HG02981 (cell line): ENCODE measurements at regions not wholly inside any gene's neighbourhood (a gene's known extent, or its start where the extent isn't known, plus 50 kb on each side); places are given as distances from the start of the nearest gene placed in this dataset.

Experiments
- ATAC-seq: cut with Tn5 transposase; IDR thresholded peaks from one replicate; pipeline ENCODE4 v1.9.1; 2021; ENCODE audit warnings: mild to moderate bottlenecking, moderate library complexity; ENCODE audit not compliant: unreplicated experiment

GRCh38 chr3:181660337-181660736 is 51.4 kb upstream of the SOX2 start:
- ATAC-seq, result no peak

GRCh38 chr3:181637456-181637855 is 74.3 kb upstream of the SOX2 start:
- ATAC-seq, result no peak

GRCh38 chr3:181637056-181637455 is 74.7 kb upstream of the SOX2 start:
- ATAC-seq, result no peak

- no peak for ATAC-seq
Observed at GRCh38 chr3:181635141-181635540, 76.6 kb upstream of the SOX2 start.

GRCh38 chr3:181633556-181633955 is 78.2 kb upstream of the SOX2 start:
- no peak for ATAC-seq

- no peak for ATAC-seq
Observed at GRCh38 chr3:181631901-181632300, 79.8 kb upstream of the SOX2 start.

- ATAC-seq, result no peak
Observed at GRCh38 chr3:181630853-181631252, 80.9 kb upstream of the SOX2 start.

GRCh38 chr3:181629711-181630110 is 82.0 kb upstream of the SOX2 start:
- ATAC-seq, result no peak

GRCh38 chr3:181629029-181629428 is 82.7 kb upstream of the SOX2 start:
- ATAC-seq, result no peak

GRCh38 chr3:181628384-181628783 is 83.3 kb upstream of the SOX2 start:
- ATAC-seq, result no peak

GRCh38 chr3:181626036-181626435 is 85.7 kb upstream of the SOX2 start:
- ATAC-seq, result no peak

GRCh38 chr3:181623924-181624694 is 87.6 kb upstream of the SOX2 start:
- ATAC-seq, result no peak

- no peak for ATAC-seq
Observed at GRCh38 chr3:181622365-181622764, 89.4 kb upstream of the SOX2 start.

GRCh38 chr3:181619897-181620296 is 91.8 kb upstream of the SOX2 start:
- ATAC-seq, result no peak

GRCh38 chr3:181618260-181618659 is 93.5 kb upstream of the SOX2 start:
- no peak for ATAC-seq

- no peak for ATAC-seq
Observed at GRCh38 chr3:181616088-181617070, 95.3 kb upstream of the SOX2 start.

- no peak for ATAC-seq
Observed at GRCh38 chr3:181615666-181616065, 96.1 kb upstream of the SOX2 start.

- ATAC-seq, result no peak
Observed at GRCh38 chr3:181614878-181615277, 96.8 kb upstream of the SOX2 start.

- ATAC-seq, result no peak
Observed at GRCh38 chr3:181613813-181614212, 97.9 kb upstream of the SOX2 start.

GRCh38 chr3:181613191-181613590 is 98.5 kb upstream of the SOX2 start:
- no peak for ATAC-seq

GRCh38 chr3:181610973-181611265 is 100.8 kb upstream of the SOX2 start:
- ATAC-seq, result no peak
